ENCODE measurements at regions not wholly inside any gene's neighbourhood (a gene's known extent, or its start where the extent isn't known, plus 50 kb on each side); places are given as distances from the start of the nearest gene placed in this dataset.

DNA sequence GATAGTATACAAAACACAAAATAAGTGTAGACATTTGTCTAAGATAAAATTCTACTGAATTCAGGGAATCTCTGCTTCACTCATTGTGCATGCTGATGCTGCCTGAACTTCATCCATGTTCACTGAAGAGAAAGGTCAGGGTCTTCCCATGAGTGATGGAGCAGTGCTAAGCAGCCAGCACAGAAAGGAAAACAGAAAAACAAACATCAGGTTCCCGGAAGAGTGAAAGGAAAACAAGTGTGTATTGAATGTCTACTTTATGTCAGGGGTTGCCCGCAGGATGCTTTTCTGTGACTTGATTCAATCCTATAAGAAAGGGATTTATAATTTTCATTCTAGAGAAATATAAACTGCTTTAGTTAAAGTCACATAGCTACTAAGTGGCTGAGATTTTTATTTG is 522.4 kb downstream of the RAB28 start:
- no peak overlapping the region for H3K27ac ChIP-seq
- POLR2A ChIA-PET, result no interaction called here
- CTCF ChIA-PET, result no interaction called here
- H3K4me1 ChIP-seq, result no peaks in the 10 kb centered on the region
- DNase-seq (ENCODE audit: low read depth in 1 of 2, low spot score in 1 of 2) (no peak), FAIRE-seq (no peak), ATAC-seq (no peak)
- 39% methylated on average over 2 of the region's 2 CpGs for WGBS (ENCODE audit: missing lambda C conversion rate)
- TF ChIP-seq RAD21 (conservative IDR thresholded peaks at IDR 0.05 in 1 of 2, IDR thresholded peaks at IDR 0.05 in 1 of 2), result no peak
- TF ChIP-seq BHLHE40 (IDR thresholded peaks at IDR 0.05; ENCODE audit: low read depth, low read length), result no peak
- no peak for TF ChIP-seq CHD2 (IDR thresholded peaks at IDR 0.05; ENCODE audit: low read length, partially characterized antibody)
- TF ChIP-seq, protein P1, sequence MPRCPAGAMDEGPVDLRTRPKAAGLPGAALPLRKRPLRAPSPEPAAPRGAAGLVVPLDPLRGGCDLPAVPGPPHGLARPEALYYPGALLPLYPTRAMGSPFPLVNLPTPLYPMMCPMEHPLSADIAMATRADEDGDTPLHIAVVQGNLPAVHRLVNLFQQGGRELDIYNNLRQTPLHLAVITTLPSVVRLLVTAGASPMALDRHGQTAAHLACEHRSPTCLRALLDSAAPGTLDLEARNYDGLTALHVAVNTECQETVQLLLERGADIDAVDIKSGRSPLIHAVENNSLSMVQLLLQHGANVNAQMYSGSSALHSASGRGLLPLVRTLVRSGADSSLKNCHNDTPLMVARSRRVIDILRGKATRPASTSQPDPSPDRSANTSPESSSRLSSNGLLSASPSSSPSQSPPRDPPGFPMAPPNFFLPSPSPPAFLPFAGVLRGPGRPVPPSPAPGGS (IDR thresholded peaks at IDR 0.05), result no peak
- TF ChIP-seq ZNF302 (CRISPR knock-in tag; IDR thresholded peaks at IDR 0.05), result no peak
- no peak for TF ChIP-seq FOSL2 (IDR thresholded peaks at IDR 0.05)
- TF ChIP-seq FOSL2 (CRISPR knock-in tag; IDR thresholded peaks at IDR 0.05), result no peak
- TF ChIP-seq CHD4 (IDR thresholded peaks at IDR 0.05; ENCODE audit: borderline replicate concordance), result no peak
- no peak overlapping the region for H3K4me3 ChIP-seq
- H3K4me2 ChIP-seq, result no peak overlapping the region
- H3K9me3 ChIP-seq, result no peaks in the 10 kb centered on the region

DNA sequence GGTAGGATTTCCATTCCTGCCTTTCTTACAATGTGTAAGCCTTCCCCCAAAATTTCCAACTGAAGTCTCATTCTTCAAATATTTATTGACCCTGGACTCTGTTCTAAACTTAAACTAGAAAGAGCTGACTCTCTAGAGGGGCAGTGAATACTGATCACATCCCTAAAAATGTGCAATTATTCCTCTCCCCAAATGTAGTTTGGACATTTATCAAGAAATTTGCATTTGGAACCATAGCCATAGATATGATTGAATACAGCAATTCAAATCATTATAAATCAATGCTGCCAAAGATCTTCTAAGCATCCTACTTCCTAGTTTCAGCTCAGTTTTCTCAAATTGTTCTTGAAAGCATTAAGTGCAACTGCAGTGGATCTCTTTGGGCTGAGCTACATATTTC is 525.7 kb downstream of the RAB28 start:
- no peak for TF ChIP-seq KDM1A (IDR thresholded peaks at IDR 0.05; ENCODE audit: low read depth)
- no peak for TF ChIP-seq NR3C1 (IDR thresholded peaks at IDR 0.05)
- TF ChIP-seq MAZ (IDR thresholded peaks at IDR 0.05; ENCODE audit: borderline replicate concordance, low read depth, low read length), result no peak
- TF ChIP-seq, protein P2, sequence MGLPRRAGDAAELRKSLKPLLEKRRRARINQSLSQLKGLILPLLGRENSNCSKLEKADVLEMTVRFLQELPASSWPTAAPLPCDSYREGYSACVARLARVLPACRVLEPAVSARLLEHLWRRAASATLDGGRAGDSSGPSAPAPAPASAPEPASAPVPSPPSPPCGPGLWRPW (IDR thresholded peaks at IDR 0.05), result no peak
- TF ChIP-seq, protein P3, sequence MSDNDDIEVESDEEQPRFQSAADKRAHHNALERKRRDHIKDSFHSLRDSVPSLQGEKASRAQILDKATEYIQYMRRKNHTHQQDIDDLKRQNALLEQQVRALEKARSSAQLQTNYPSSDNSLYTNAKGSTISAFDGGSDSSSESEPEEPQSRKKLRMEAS (IDR thresholded peaks at IDR 0.05), result no peak
- no peaks in the 10 kb centered on the region for H3K4me1 ChIP-seq
- ATAC-seq (no peak), FAIRE-seq (no peak), DNase-seq (ENCODE audit: low read depth in 1 of 2, low spot score in 1 of 2) (no peak)
- no peak overlapping the region for H3K4me3 ChIP-seq
- POLR2A ChIA-PET, result no interaction called here
- no peaks in the 10 kb centered on the region for H3K9me3 ChIP-seq
- H3K4me2 ChIP-seq, result no peak overlapping the region
- H3K27ac ChIP-seq, result no peak overlapping the region
- CTCF ChIA-PET, result interaction anchor here (1.8 kb wide), 1 partner anchor 12 kb away, joined by 6 read pairs; no protein-coding TSS in a partner anchor

DNA sequence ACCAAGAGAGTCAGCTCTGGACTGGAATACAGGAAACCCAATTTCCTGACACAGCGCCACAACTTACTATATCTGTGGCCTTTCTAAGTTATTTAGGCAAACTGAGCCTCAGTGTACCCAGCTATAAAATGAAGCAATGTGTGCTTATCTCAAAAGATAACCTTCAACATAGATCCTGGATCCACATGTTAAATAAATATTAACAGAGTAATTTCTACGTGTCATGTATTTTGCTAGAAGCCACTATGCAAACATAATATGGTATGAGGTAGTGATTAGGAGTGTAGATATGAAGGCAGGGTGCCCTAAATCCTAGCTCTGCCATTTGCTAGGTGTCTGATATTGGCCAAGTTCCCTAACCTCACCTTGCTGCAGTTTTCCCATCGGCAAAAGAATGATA is 527.0 kb downstream of the RAB28 start:
- Histone ChIP-seq H3K4me2 (no peak overlapping the region), H3K9me3 (no peaks in the 10 kb centered on the region), H3K4me3 (no peak overlapping the region), H3K27ac (no peak overlapping the region), H3K4me1 (no peaks in the 10 kb centered on the region)
- FAIRE-seq, result no peak
- ChIA-PET CTCF (no interaction called here), POLR2A (no interaction called here)
- WGBS (ENCODE audit: missing lambda C conversion rate), result 11% methylated on average over 3 of the region's 3 CpGs
- no peak for DNase-seq (ENCODE audit: low read depth in 1 of 2, low spot score in 1 of 2)
- TF ChIP-seq RFX5 (IDR thresholded peaks at IDR 0.05), result no peak
- ATAC-seq, result no peak

DNA sequence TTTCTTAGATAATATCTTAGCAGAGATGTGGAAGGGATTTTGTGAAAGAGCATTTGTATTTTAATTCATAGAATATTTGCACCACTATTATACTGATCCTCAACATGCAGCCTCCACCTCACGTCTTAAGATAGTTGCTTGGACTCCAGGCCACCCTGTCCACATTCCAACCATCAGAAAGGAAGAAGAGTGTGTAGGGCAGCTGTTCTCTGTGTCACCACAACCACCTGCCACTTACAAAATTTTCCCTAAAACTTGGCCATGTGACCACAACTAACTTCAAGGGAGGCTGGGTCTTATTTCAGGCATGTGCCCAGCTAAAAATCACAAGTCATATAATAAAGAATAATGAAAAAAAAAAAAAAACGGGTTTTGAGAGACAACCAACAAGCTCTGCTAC is 528.1 kb downstream of the RAB28 start:
- H3K4me2 ChIP-seq, result no peak overlapping the region
- no peak overlapping the region for H3K27ac ChIP-seq
- CTCF ChIA-PET, result no interaction called here
- no peaks in the 10 kb centered on the region for H3K4me1 ChIP-seq
- FAIRE-seq, result no peak
- DNase-seq (ENCODE audit: low read depth in 1 of 2, low spot score in 1 of 2), result no peak
- WGBS (ENCODE audit: missing lambda C conversion rate), result 3% methylated on average over 2 of the region's 2 CpGs
- no peak for ATAC-seq
- no peak for TF ChIP-seq EHMT2 (IDR thresholded peaks at IDR 0.05; ENCODE audit: low read depth)
- no peak for TF ChIP-seq FOSB (CRISPR knock-in tag; IDR thresholded peaks at IDR 0.05)
- TF ChIP-seq MYC (IDR thresholded peaks at IDR 0.05; ENCODE audit: borderline replicate concordance, low read length), result no peak
- no peak for TF ChIP-seq CBX2 (IDR thresholded peaks at IDR 0.05; ENCODE audit: borderline replicate concordance, low read depth)
- TF ChIP-seq, protein P2 (IDR thresholded peaks at IDR 0.05), result no peak
- TF ChIP-seq CEBPB (IDR thresholded peaks at IDR 0.05), result no peak
- no peak for TF ChIP-seq ZSCAN20 (CRISPR knock-in tag; IDR thresholded peaks at IDR 0.05)
- TF ChIP-seq RFX5 (IDR thresholded peaks at IDR 0.05), result no peak
- no peak for TF ChIP-seq RARB (CRISPR knock-in tag; IDR thresholded peaks at IDR 0.05)
- no peak for TF ChIP-seq HOXB5 (CRISPR knock-in tag; IDR thresholded peaks at IDR 0.05)
- TF ChIP-seq, protein P4, sequence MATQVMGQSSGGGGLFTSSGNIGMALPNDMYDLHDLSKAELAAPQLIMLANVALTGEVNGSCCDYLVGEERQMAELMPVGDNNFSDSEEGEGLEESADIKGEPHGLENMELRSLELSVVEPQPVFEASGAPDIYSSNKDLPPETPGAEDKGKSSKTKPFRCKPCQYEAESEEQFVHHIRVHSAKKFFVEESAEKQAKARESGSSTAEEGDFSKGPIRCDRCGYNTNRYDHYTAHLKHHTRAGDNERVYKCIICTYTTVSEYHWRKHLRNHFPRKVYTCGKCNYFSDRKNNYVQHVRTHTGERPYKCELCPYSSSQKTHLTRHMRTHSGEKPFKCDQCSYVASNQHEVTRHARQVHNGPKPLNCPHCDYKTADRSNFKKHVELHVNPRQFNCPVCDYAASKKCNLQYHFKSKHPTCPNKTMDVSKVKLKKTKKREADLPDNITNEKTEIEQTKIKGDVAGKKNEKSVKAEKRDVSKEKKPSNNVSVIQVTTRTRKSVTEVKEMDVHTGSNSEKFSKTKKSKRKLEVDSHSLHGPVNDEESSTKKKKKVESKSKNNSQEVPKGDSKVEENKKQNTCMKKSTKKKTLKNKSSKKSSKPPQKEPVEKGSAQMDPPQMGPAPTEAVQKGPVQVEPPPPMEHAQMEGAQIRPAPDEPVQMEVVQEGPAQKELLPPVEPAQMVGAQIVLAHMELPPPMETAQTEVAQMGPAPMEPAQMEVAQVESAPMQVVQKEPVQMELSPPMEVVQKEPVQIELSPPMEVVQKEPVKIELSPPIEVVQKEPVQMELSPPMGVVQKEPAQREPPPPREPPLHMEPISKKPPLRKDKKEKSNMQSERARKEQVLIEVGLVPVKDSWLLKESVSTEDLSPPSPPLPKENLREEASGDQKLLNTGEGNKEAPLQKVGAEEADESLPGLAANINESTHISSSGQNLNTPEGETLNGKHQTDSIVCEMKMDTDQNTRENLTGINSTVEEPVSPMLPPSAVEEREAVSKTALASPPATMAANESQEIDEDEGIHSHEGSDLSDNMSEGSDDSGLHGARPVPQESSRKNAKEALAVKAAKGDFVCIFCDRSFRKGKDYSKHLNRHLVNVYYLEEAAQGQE (IDR thresholded peaks at IDR 0.05), result no peak
- TF ChIP-seq BHLHE40 (IDR thresholded peaks at IDR 0.05; ENCODE audit: low read depth, low read length), result no peak
- TF ChIP-seq JUN (IDR thresholded peaks at IDR 0.05), result no peak
- POLR2A ChIA-PET, result no interaction called here
- H3K4me3 ChIP-seq, result no peak overlapping the region
- H3K9me3 ChIP-seq, result no peaks in the 10 kb centered on the region
